Esophagus muscularis mucosa (tissue), 4 donors: ENCODE measurements at regions not wholly inside any gene's neighbourhood (a gene's known extent, or its start where the extent isn't known, plus 50 kb on each side); places are given as distances from the start of the nearest gene placed in this dataset.

Experiments used
- DNase-seq: peaks from one replicate; pipeline ENCODE4 v3.0.0-alpha.2; 2017; ENCODE audit errors: extremely low spot score
- H3K27ac ChIP-seq, 4 donors: fragments of 200-600 bp; sonication (generic); replicated peaks in 1 of 4; 1 replicate in 3 of 4; 2 replicates in 1 of 4; pipeline ENCODE4 v1.5.1; 2016 to 2019; ENCODE audit warnings: mild to moderate bottlenecking in 1 of 4
- H3K27me3 ChIP-seq, 4 donors: fragments of 200-600 bp; sonication (generic); one replicate each; pipeline versions ENCODE4 v1.5.1 to v1.6.0; 2016 to 2019
- H3K36me3 ChIP-seq, 4 donors: fragments of 200-600 bp; sonication (generic); one replicate each; pipeline ENCODE4 v1.5.1; 2016 to 2019
- H3K4me1 ChIP-seq, 4 donors: fragments of 200-600 bp; sonication (generic); one replicate each; pipeline ENCODE4 v1.5.1; 2016 to 2019
- H3K4me3 ChIP-seq, 4 donors: fragments of 200-600 bp; sonication (generic); 1 replicate in 2 of 4; 2 replicates in 2 of 4; pipeline ENCODE4 v1.5.1; 2016 to 2019; ENCODE audit warnings: mild to moderate bottlenecking in 4 of 4, moderate library complexity in 1 of 4
- H3K9me3 ChIP-seq, 4 donors: fragments of 200-600 bp; sonication (generic); 1 replicate in 3 of 4; 2 replicates in 1 of 4; pipeline ENCODE4 v1.5.1; 2016 to 2019
- EP300 ChIP-seq: sonication (generic); formaldehyde crosslinking; IDR thresholded peaks from one replicate; pipeline ENCODE4 v1.6.1; 2017; ENCODE audit warnings: antibody characterized with exemption
- POLR2A ChIP-seq: fragments of 450-650 bp; IDR thresholded peaks from one replicate; pipeline ENCODE4 v1.6.1; 2017; ENCODE audit warnings: antibody characterized with exemption, moderate library complexity, mild to moderate bottlenecking, low read depth
- POLR2AphosphoS5 ChIP-seq, 2 donors: sonication (generic); formaldehyde crosslinking; IDR thresholded peaks; one replicate each; pipeline ENCODE4 v1.6.1; 2017; ENCODE audit warnings: antibody characterized with exemption in 2 of 2
- WGBS: methylation state at CpG from one replicate; pipeline ENCODE4 v1.1.5; 2018; 5-methylcytosine and 5-hydroxymethylcytosine counted together
- intact Hi-C: fragments of 100-400 bp; cut with DNase I; formaldehyde crosslinking; loops from one replicate; pipeline ENCODE4 v1.15.1; 2023
- TF ChIP-seq, protein P1 (sequence below), 3 experiments: fragments of 200-600 bp in 2 of 3; fragments of 450-650 bp in 1 of 3; sonication (generic) in 2 of 3; IDR thresholded peaks; one replicate each; pipeline ENCODE4 v1.5.1; 2017 to 2019; ENCODE audit warnings: antibody characterized with exemption in 3 of 3, mild to moderate bottlenecking in 2 of 3, moderate library complexity in 1 of 3

DNA sequence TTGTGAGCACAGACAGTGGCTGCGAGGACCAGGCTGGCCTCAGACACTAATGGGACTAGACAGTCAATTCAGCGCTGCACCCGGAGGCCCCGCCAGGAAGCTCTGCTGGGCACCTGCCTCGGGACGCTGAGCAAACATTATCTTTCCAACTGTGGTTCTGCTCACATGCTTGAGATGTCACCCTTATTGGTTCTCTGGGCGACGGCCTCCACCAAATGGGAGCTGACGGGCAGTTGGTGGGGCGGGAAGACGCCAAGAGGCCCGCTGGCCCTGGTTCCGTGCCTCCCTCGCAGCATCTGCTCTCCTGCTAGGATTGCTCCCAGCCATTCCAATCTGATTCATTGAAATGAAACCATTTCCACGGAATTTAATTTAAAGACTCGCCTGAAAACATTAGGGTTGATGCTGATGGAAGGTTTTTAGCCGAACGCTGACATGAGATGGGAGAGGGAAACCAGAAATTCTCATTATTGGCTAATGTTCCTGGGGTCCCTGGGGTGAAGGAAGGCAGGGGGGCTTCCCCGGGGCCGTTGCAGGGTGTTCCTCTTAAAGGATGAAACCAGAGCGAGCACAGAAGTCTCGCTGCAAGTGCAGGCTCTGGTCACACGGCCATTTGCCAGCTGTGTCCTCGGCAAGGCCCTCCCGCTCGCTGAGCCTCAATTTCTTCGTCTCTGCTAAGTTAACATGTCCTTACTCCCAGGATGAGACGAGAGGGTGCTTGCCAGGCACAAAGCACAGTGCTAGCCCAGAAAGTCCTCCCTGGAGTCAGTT lies 512.2 kb downstream of the NPHP4 start:
- TF ChIP-seq POLR2A (no peak), EP300 (no peak), POLR2AphosphoS5 (IDR thresholded peaks at IDR 0.05) (no peak)
- TF ChIP-seq, protein P1, sequence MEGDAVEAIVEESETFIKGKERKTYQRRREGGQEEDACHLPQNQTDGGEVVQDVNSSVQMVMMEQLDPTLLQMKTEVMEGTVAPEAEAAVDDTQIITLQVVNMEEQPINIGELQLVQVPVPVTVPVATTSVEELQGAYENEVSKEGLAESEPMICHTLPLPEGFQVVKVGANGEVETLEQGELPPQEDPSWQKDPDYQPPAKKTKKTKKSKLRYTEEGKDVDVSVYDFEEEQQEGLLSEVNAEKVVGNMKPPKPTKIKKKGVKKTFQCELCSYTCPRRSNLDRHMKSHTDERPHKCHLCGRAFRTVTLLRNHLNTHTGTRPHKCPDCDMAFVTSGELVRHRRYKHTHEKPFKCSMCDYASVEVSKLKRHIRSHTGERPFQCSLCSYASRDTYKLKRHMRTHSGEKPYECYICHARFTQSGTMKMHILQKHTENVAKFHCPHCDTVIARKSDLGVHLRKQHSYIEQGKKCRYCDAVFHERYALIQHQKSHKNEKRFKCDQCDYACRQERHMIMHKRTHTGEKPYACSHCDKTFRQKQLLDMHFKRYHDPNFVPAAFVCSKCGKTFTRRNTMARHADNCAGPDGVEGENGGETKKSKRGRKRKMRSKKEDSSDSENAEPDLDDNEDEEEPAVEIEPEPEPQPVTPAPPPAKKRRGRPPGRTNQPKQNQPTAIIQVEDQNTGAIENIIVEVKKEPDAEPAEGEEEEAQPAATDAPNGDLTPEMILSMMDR (IDR thresholded peaks at IDR 0.05): no peak
- Histone ChIP-seq H3K36me3 (no peaks in the 10 kb centered on the region), H3K4me1 (no peaks in the 10 kb centered on the region), H3K4me3 (no peak overlapping the region), H3K27me3 (peaks cover 0 to 86% (median under 1%) of the 10 kb centered on the region in 4 donors), H3K27ac (no peak overlapping the region), H3K9me3 (no peaks in the 10 kb centered on the region)
- no peak for DNase-seq
- 87% methylated on average over 28 of the region's 28 CpGs for WGBS
- intact Hi-C loops: no loop called here

DNA sequence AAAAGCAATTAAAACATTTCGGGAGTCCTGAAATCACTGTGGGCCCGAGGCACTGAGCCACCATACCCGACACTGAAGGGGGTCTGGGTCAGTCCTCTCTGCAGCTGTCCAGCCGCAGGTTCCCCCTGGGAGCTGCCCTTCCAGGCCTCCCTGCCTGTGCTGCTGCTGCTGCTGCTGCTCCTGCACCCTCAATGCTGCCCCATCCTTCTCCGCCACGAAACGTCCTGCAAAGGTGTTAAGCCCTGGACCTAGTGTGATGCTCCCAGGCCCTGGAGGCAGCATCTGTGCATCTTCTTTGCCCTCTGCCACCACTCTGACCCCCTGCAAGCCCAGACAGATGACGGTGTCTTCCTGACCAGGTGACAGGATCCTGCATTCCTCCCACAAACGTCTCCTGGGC lies 513.3 kb downstream of the NPHP4 start:
- Histone ChIP-seq H3K27me3 (peaks cover 0 to 85% (median 0%) of the 10 kb centered on the region in 4 donors), H3K9me3 (no peaks in the 10 kb centered on the region), H3K4me1 (no peaks in the 10 kb centered on the region), H3K36me3 (no peaks in the 10 kb centered on the region), H3K27ac (no peak overlapping the region), H3K4me3 (no peak overlapping the region)
- WGBS: 67% methylated on average over 8 of the region's 9 CpGs
- intact Hi-C loops: no loop called here
- no peak for DNase-seq
- TF ChIP-seq, protein P1 (IDR thresholded peaks at IDR 0.05): no peak
- TF ChIP-seq POLR2AphosphoS5 (IDR thresholded peaks at IDR 0.05): no peak
- no peak for TF ChIP-seq POLR2A
- no peak for TF ChIP-seq EP300

DNA sequence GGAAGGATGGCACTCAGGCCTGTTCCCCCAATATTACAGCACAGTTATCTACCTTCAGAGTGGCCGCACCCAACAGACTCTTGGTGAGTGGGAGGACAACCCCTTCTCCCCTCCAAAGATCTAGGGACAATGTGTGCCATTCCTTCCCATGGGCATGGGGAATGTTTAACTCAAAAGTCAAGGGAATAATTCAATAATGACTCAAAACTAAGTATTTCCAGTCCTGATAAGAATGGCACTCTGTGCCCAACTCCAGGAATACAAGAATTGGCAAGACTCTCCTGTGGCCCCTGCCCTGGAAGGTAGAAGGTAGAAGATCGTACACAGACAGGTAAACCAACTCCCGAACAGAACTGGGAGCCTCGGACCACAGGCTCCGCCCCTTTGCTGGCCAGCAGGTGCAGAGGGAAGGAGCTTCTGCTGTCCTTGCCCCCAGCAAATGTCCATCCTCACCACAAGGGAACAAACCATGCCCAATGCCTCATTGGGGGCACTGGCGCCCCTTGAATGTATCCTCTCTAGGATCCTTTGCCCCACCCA lies 514.0 kb downstream of the NPHP4 start:
- Histone ChIP-seq H3K4me3 (no peak overlapping the region), H3K27ac (no peak overlapping the region), H3K4me1 (no peaks in the 10 kb centered on the region), H3K9me3 (no peaks in the 10 kb centered on the region), H3K36me3 (no peaks in the 10 kb centered on the region), H3K27me3 (peaks cover 0 to 84% (median 0%) of the 10 kb centered on the region in 4 donors)
- no peak for DNase-seq
- 79% methylated on average over 4 of the region's 6 CpGs for WGBS
- TF ChIP-seq, protein P1 (IDR thresholded peaks at IDR 0.05): no peak
- no peak for TF ChIP-seq POLR2AphosphoS5 (IDR thresholded peaks at IDR 0.05)
- no peak for TF ChIP-seq EP300
- TF ChIP-seq POLR2A: no peak
- intact Hi-C loops: no loop called here

DNA sequence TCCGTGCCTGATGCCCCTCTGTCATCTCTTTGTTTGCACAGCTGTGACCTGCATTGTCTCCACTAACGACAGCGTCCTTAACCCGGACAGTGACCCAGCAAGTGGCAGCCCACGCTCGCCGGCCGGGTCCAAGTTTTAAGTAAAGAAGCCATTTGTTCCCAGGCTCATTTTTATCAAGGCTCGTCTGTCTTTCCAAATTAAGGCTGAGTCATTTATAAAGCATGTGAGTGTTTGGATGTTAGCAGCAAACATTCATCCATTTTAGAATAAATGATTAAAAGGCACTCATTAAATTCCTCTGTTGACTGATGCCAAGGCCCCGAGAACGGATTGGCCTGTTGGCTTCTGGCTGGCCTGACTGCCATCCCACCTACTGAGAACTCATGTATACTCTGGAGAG lies 514.5 kb downstream of the NPHP4 start:
- 49% methylated on average over 11 of the region's 11 CpGs for WGBS
- intact Hi-C loops: no loop called here
- H3K27ac ChIP-seq: no peak overlapping the region
- DNase-seq: no peak
- no peaks in the 10 kb centered on the region for H3K36me3 ChIP-seq
- no peaks in the 10 kb centered on the region for H3K4me1 ChIP-seq
- peaks cover 0 to 85% (median 0%) of the 10 kb centered on the region in 4 donors for H3K27me3 ChIP-seq
- no peak overlapping the region for H3K4me3 ChIP-seq
- H3K9me3 ChIP-seq: no peaks in the 10 kb centered on the region
- TF ChIP-seq, protein P1 (IDR thresholded peaks at IDR 0.05): no peak
- no peak for TF ChIP-seq EP300
- TF ChIP-seq POLR2AphosphoS5 (IDR thresholded peaks at IDR 0.05): no peak
- no peak for TF ChIP-seq POLR2A
